GM04504 (cell line): ENCODE measurements at regions not wholly inside any gene's neighbourhood (a gene's known extent, or its start where the extent isn't known, plus 50 kb on each side); places are given as distances from the start of the nearest gene placed in this dataset.
"Not testable (repeated sequence)": the region's sequence is repeated elsewhere in the genome, so short reads cannot be mapped to it uniquely, and the experiment has no call there.

ENCODE experiments used
- DNase-seq: peaks from one replicate; pipeline ENCODE4 v3.0.0-alpha.2; 2012; ENCODE audit warnings: low read depth

DNA sequence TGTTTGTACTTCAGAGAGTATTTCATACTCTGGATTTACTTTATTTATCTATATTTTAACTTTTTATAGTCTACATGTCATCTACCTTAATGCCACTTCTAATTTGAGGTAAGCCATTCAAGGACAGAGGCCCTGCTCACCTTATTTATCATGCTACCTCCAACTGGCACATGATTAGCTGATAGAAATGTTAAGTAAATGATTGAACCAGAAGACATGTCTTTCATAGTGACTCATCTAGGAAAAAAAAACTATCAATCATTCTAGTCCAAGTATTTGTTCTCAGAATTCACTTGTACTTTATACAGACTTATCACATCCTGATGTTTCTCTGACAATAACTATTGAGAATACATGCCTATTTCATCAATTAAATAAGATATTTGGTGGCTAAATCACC is 856.3 kb downstream of the XPNPEP1 start:
- DNase-seq = no peak

DNA sequence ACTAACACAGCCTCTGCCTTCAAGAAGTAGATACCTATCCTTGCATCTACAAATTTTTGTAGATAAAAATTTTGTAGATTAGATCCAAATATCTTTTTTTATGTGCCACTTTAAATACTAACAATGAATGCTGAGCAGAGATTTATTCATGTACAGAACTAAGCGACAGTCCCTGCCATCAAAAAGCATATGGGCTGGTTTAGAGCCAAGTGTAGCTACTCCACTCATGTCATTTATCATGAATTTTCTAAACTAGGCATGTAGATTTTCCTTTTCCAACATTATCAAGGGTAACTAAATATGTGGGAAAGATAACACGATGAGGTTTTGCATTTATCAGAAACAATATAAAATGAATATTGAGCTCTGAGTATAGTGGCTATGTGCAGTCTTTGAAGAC is 857.5 kb downstream of the XPNPEP1 start:
- DNase-seq = no peak

DNA sequence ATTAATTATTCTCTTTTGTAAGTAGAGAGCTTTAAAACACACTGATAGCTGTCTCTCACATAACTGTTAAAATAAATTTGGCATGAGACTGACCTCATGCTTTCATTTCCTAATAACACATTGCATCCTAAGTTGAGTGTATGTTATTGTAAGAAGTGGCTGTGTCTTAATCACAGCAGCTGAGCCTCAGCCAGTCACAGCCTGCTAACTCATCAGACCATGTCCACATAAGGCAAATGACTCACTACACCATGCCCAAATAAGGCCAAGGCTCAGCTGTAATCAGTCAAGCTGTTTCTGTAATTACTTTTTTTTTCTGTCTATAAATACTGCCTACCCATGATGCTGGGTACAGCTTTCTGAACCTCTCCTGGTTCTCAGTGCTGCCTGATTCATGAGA is 860.9 kb downstream of the XPNPEP1 start:
- DNase-seq = no peak

DNA sequence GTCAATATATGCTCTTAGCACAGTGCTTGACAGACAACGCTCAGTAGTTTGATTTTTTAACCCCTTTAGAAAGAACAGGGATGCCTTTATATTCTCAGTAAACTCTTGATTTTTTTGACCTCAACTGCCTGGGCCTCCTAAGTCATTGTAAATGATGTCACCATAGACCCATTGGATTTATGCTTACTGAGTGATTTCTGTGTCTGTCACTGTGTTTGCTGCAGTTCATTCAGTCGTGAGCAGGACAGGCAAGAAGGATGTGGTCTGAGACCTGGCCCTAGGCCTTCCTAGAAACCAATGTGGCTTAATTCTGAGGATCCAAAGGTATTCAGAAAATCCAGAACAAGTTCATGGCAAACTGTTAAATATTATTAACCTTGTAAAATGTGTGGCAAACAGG is 868.1 kb downstream of the XPNPEP1 start:
- no peak for DNase-seq

DNA sequence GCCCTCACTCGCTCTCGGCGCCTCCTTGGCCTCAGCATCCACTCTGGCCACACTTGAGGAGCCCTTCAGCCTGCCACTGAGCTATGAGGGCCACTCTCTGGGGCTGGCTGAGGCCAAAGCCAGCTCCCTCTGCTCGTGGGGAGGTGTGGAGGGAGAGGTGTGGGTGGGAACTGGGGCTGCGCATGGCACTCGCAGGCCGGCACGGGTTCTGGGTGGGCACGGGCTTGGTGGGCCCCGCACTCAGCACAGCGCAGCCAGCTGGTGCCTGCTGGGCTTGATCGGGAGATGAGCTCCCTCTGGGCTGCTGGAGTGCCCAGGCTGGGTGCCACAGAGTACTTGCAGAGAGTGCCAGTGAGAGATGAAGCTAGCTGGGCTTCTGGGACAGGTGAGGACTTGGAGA is 875.5 kb downstream of the XPNPEP1 start:
- no peak for DNase-seq

DNA sequence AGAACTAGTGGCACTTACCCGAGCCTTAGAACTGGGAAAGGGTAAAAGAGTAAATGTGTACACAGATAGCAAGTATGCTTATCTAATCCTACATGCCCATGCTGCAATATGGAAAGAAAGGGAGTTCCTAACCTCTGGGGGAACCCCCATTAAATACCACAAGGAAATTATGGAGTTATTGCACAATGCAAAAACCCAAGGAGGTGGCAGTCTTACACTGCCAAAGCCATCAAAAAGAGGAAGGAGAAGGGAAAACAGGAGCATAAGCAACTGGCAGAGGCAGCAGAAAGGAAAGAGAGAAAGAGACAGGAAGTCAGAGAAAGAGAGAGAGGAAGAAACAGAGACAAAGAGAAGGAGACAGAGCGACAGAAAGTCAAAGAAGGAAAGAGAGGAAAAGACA is 876.9 kb downstream of the XPNPEP1 start:
- DNase-seq = not testable (repeated sequence)

DNA sequence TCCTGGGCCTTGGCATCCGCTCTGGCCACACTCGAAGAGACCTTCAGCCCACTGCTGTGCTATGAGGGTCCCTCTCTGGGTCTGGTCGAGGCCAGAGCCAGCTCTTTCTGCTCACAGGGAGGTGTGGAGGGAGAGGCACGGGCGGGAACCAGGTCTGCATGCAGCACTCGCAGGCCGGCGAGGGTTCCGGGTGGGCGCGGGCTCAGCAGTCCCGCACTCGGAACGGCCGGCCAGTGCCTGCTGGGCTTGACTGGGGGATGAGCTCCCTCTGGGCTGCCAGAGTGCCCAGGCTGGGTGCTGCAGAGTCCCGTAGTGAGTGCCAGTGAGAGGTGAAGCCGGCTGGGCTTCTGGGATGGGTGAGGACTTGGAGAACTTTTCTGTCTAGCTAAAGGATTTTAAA is 882.7 kb downstream of the XPNPEP1 start:
- DNase-seq = no peak

DNA sequence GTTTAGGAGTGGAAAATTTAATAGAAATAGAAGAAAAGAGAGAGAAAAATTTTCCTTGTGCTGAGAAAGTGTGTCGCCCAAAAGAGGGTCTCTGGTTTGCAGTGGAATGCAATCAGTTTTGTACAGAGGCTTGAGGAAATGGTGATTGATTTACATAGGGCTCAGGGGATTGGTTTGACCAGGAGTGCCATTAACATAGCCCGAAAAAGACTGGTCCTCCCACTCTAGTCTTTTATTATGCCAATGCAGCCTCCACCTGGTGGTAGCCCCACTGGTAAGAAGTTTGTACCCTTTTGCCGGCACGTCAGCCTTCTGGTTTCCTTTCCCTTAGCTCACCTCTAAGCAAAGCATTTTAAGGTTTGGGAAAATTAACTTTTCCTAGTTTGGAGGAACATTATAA is 885.3 kb downstream of the XPNPEP1 start:
- no peak for DNase-seq

DNA sequence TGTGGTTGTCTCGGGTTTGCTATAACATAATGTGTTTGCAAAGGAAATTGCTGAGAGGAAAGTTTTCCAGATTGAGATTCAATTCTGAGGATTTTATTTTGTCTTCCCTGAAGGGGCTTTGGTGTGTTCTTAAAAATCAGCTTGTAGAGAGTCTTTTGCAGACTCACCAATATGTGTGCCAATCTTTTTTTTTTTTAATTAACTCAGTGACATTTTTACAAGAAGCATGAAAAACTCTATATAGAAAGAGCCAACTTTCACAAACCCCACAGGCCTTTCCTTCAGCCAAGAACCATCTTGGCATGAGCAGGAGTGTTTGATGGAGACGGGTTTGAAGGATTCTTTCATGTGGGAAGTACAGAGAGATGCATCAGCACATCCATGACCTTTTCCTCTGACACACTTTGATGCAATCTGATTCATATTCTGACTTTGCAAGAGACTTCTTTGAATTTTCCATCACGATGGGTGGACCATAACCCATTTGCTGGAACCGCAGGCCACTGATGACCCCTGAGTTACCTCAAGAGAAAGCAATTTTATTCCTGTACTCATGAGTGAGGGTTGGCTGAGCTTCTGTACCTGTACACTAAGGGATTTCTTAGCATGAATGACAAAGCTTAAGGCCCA is 892.6 kb downstream of the XPNPEP1 start:
- DNase-seq = no peak

DNA sequence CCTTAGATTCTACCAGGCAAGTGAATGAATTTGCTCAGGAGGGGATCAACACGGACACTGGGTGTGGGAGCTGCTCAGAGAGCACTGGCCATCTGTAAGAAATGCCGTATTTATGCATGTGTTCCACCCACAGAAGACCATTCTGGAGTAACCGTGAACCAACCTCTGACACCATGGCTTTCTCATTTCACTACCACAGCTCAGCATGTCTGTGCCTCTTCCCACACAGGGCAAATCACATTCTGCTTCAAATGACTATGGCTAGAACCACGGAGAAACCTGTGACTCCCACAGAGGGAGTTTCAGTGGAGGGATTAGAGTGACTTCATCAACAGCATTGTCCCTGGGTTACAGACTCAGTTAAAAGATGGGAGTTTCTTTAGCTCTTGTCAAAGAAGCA is 893.4 kb downstream of the XPNPEP1 start:
- DNase-seq = no peak

DNA sequence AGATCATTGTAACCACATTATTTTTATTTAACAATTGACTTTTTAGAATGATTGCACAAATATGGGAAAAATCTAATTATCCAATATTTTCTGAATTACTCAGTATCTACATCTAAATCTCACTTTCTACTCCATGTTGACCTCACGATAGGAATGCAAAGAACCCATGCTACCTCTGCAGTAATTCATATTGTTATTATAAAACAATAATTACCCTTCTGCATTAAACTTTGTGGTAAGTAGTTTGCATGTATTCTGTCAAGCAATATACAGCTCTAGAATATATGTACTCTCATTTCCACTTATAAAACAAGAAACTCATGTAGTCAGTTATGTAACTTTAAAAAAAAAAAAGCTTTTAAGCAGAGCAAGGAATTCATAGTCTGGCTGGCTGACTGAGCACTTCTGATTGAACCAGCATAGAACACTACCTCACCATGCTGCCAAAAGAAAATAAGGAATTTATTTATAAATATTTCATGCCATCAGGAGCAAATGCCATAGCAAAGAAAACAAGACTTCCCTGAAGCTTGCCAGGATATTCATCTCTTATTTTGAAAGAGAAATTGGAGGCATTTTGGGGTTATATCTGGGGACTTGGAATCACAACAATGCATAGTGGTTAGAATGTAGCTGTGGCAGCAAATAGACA is 895.7 kb downstream of the XPNPEP1 start:
- no peak for DNase-seq

DNA sequence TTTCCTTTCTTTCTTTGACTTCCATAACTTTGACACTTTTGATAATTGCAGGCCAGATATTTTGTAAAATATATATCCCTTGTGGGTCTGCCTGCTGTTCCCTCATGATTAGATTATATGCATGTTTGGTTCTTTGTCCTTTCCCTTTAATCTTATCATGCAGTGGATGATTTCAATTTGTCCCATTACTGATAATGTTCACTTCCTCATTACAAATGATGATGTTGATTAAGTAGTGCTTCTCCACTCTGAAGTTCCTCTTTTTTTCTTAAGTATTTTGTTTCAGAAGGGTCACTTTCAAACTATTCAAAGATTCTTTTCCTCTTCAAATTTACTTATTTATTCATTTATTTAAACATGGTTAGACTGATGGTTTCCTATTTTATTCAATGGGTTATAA is 898.1 kb downstream of the XPNPEP1 start:
- no peak for DNase-seq

DNA sequence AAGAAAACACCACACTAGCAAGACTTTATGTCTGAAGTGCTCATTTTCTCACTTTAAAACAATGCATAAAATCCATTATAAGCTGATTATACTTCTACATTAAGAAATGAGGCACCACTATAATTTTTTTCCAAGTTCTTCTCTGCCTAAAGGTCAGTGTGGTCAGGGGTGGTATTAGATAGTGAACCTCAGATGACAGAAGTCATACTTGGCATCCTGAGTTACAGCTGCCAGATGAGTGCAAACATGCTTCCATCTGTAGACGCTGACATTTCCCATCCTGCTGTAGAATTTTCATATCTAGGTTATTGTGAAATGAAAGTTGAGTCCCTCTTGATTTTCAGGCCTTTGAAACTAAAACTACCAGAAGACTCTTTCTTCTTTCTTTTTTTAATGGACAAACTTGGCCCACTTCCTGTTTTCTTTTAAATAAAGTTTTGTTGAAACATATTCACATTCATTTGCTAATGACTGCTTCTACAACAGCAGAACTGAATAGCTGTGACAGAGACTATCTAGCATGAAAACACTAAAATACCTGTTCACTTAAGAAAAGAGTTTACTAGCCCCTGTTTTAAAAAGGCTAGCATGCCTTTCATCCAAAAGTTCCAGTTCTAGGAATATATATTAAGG is 900.8 kb downstream of the XPNPEP1 start:
- no peak for DNase-seq

DNA sequence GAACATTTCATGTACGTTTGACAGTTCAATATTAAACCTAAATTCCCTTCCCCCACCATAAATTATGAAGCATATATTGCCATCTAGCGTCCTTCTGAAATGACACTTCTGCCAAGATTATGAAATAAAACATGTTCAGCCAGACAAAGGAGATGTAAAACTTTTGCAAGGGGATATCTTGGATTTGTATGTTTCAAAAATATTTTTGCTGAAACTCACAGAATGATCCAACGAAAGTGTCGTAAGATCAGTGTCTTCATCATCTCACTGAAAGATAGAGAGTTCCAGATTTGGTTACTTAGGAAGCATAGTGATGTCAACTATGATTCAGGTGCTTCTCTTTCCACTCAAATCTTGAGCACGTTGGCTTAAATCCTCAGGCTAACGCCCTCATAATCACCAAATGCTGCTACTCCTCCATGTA is 904.3 kb downstream of the XPNPEP1 start:
- DNase-seq = no peak

DNA sequence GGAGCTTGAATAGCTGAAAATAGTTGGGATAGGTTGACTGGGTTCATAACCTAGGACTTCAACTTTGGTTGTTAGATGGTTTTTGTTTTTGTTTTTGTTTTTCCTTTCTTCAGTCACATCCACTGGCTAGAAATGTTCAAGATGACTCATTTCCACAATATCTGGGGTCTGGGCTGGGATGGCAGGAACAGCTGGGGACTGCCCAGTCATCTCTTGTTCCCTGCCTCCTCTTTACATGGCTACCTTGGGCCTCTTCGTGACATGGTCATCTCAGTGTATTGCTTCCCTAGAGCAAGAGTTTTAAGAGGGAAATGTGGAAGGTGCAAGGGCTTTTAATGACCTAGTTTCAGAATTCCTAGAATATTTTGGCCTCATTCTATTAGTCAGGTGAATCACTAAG is 915.8 kb downstream of the XPNPEP1 start:
- no peak for DNase-seq

DNA sequence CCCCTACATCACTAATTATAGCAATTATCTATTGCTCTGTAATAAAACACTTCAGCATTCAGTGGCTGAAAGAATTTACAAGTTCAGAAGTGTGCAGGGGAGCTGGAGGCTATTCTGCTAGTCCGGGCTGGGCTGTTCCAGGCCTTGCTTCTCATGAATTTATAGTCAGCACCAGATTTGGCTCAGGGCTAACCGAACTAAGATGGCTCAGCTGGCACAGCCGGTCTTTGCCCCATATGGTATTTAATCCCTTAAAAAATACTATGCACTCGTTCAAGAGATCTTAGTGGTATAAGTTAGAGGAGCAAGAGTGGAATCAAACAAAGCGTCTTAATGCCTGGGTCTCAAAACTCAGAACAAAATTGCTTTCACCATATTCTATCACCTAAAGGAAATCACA is 932.9 kb downstream of the XPNPEP1 start:
- DNase-seq = no peak

DNA sequence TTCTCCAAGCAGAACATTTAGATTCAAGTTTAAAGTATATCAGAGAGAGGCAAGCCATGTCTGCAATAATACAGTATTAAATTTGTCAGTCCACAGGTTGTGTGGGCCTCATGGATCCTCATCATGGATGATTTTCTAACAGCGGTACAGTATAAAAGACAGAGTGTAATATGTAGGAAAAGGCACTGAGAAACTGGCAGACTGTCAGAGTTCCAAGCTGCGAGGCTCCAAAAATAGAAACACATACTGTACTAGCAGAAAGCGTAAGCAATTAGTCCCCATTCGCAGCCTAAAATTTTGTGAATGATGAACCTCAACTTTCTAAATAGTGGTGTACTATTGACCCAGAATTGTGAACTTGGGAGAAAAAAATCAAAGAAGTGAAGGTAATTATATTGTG is 933.3 kb downstream of the XPNPEP1 start:
- no peak for DNase-seq

DNA sequence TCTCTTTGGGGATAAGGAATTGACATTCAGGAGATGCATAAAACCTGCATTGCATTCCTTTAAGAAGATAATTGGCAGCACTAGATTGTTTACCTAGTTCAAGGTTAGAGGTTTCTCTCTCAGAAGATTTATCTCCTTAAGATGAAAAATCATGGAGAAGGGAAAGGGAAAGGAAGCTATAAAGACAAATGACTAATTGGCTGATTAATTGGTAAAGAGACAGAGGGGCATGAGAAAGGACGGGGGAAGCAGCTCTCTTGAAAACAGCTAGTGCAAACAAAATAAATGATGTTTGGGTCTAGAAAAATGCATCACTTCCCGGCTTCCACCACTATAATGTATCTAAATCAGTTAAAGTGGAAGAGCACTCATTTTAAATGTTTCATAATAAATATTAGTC is 941.2 kb downstream of the XPNPEP1 start:
- DNase-seq = no peak

DNA sequence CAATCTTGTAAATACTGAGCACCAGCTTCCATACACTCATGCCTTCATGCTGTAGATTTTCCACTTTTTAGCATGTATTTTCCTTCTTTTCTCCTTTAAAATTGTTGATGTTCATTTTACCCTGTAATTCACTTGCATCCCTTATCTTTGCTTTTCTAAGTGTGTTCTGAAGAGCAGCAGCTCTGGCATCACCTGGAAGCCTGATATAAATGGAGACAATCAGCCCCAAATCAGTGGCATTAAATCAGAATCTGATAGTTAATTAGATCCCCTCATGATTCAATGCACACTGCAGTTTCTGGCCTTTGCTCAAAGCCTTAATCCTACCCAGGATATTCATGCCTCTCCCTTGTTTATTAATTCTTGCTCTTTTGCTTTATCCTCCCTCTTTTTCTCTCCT is 942.4 kb downstream of the XPNPEP1 start:
- no peak for DNase-seq

DNA sequence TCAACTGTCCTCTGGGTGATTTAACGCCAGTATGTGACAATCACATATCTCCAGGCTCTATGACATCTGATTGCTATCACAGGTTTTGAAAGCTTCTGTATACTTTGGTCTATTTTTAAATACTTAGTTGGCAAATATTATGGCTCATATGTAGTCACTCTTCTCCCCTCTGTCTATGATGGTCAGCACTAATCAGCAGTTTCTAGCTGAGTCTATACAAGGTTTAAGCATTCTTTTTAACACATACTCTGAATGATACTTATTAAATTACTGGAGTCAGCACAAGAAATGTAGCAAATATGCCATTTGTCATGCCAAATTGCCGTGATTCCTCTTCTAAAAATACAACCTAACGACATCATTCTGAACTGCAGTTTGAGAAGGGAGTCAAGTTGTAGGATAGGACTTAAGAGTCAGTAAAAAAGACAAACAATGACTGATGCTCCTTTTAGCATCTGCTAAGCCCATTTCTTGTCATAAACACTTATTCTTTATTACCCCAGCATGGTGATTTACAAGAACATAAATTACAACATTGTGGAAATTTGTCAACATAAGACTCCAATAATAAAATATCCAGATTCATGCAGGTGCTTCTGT is 947.8 kb downstream of the XPNPEP1 start:
- DNase-seq = no peak

DNA sequence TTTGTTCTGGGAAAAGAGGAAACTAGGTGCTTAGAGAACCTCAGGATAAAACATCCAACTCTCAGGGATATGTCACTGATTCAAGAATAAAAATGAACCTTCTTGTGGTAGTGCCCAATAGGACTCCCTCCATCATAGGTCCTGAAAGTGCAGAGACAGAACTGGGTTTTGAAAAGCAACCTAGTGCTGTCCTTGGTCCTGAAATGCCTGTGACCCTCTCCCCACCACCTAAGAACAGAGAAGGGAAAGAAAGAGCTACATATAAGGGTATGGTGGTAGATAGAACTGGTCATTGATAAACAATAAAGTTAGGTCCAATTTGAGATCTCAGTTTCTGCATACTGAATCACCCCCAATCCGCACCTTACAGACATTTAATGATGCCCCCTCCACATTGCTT is 953.3 kb downstream of the XPNPEP1 start:
- DNase-seq = no peak

DNA sequence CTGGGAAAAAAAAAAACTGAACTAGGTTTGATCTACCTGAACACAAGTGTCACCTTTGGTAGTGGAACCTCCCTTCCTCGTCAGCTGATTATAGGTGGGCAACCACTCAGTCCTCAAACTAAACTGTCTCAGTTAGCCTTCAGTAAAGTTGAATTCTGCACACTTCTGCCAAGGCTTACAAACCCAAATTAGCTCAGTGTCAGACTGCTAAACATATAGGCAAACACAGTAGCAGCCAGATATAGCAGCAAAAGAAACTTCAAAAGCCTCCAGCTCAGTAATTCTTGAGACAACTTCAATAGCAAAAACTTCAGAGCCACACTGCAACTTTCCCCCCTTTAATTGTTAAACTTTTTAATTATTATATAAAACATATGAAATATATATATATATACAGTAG is 956.9 kb downstream of the XPNPEP1 start:
- no peak for DNase-seq

DNA sequence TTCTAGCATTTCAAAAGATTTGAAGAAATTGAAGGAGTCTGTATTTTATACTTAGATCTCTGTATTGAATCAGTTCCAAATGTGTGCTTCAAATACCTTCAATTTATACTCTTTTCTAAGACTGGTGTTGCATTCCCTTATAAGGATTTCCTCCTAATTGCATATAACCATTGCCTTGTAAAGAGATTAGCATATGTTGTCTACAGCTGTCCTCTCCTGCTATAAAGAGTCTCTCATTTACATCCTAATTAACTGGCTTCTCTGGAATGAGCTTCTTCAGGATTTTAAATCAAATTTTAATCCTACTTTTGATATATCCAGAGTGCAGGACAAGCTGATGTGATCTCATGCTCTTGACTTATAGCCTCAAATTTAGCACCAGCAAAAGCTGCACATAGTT is 957.3 kb downstream of the XPNPEP1 start:
- no peak for DNase-seq
